Activated CD4-positive, alpha-beta memory T cell treated with anti-CD3 and anti-CD28 coated beads for 36 hours (primary cell): ENCODE measurements at regions not wholly inside any gene's neighbourhood (a gene's known extent, or its start where the extent isn't known, plus 50 kb on each side); places are given as distances from the start of the nearest gene placed in this dataset.

Experiments
- CTCF ChIA-PET: fragments of 350-600 bp; sonication (Branson Sonifier 250); formaldehyde crosslinking; loops from one replicate; lab custom pipeline; 2021; ENCODE audit warnings: antibody characterized with exemption, inconsistent platforms; lab: Charles Lee
- POLR2A ChIA-PET: fragments of 350-600 bp; sonication (Branson Sonifier 250); formaldehyde crosslinking; loops from one replicate; lab custom pipeline; 2021; ENCODE audit warnings: antibody characterized with exemption; lab: Charles Lee
- DNase-seq: peaks from one replicate; pipeline ENCODE4 v3.0.0-alpha.2; 2020
- H3K27ac Mint-ChIP-seq: one replicate; pipeline ENCODE4 v1.8.0; 2021; ENCODE audit warnings: mixed read lengths
- H3K27me3 Mint-ChIP-seq: one replicate; pipeline ENCODE4 v1.8.0; 2021; ENCODE audit warnings: mixed read lengths
- H3K36me3 Mint-ChIP-seq: one replicate; pipeline ENCODE4 v1.8.0; 2021; ENCODE audit warnings: mixed read lengths
- H3K4me1 Mint-ChIP-seq: one replicate; pipeline ENCODE4 v1.8.0; 2021; ENCODE audit warnings: low read depth, mixed read lengths
- H3K4me3 Mint-ChIP-seq: one replicate; pipeline ENCODE4 v1.8.0; 2021; ENCODE audit warnings: mild to moderate bottlenecking, mixed read lengths
- H3K9me3 Mint-ChIP-seq: one replicate; pipeline ENCODE4 v1.8.0; 2021; ENCODE audit warnings: mixed read lengths
- intact Hi-C: fragments of 100-400 bp; cut with micrococcal nuclease; formaldehyde crosslinking; loops from one replicate; pipeline ENCODE4 v1.15.1; 2023

DNA sequence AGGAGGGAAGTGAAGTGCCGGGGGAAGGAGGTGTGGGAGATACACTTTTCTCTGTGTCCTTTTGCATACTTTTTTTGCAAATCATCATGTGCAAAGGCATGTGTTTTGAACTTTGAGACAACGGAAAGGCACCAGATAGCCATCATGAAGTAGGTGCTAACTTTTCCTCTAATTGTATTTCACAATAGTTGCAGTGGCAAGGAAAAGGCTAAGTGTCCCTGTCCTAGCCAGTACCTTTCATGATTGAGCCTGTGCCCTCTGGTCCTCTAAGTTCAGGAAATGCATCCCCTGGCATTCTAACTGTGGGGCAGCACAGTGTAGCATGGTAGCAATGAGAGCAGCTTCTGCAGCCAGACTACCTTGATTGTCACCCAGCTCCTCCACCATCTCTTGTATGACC is 186.2 kb downstream of the ADSS2 start:
- CTCF ChIA-PET = no interaction called here
- Mint-ChIP-seq H3K27ac (no peak overlapping the region), H3K36me3 (no peaks in the 10 kb centered on the region), H3K27me3 (peaks cover 2% of the 10 kb centered on the region), H3K4me1 (no peaks in the 10 kb centered on the region), H3K9me3 (peaks cover 4% of the 10 kb centered on the region), H3K4me3 (no peak overlapping the region)
- POLR2A ChIA-PET = interaction anchor here (0.5 kb wide), 1 partner anchor 26 kb away, joined by 3 read pairs; no protein-coding TSS in a partner anchor
- intact Hi-C loops = no loop called here
- DNase-seq = no peak

GRCh38 chr1:244269169-244269568 is 182.5 kb downstream of the ADSS2 start:
- intact Hi-C loops = no loop called here
- Mint-ChIP-seq H3K4me3 (no peak overlapping the region), H3K27me3 (peaks cover 2% of the 10 kb centered on the region), H3K4me1 (peaks cover 5% of the 10 kb centered on the region), H3K27ac (no peak overlapping the region), H3K9me3 (peaks cover 7% of the 10 kb centered on the region), H3K36me3 (no peaks in the 10 kb centered on the region)
- ChIA-PET POLR2A (no interaction called here), CTCF (interaction anchor here (0.7 kb wide), 1 partner anchor 287 kb away, joined by 3 read pairs; no protein-coding TSS in a partner anchor)
- DNase-seq = no peak

DNA sequence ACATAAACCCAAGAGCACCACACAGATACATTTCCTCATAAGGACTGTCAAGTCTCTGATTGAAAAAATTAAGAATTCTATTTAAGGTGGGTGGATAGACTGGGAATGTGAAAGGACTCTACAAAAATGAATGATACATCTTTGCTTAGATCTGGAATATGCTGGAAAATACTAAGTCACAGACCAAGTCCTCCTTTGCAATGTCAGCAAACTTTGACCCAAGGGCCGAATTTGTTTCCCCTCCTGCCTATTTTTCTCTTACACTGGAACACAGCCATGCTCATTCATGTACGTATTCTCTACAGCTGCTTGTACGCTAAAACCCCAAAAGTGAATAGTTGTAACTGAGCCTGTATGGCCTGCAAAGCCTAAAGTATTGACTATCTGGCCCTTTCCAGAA is 180.7 kb downstream of the ADSS2 start:
- peaks cover 5% of the 10 kb centered on the region for H3K4me1 Mint-ChIP-seq
- no peaks in the 10 kb centered on the region for H3K27me3 Mint-ChIP-seq
- CTCF ChIA-PET = interaction anchor here (0.6 to 3.7 kb wide), 4 partner anchors 15 to 927 kb away, joined by 3 to 22 read pairs (median 6); no protein-coding TSS in a partner anchor
- no peak for DNase-seq
- POLR2A ChIA-PET = no interaction called here
- intact Hi-C loops = loop anchor here (5.0 to 10.0 kb wide), 3 partner anchors 224 to 419 kb away; partner anchors contain the start of gene AKT3
- no peaks in the 10 kb centered on the region for H3K36me3 Mint-ChIP-seq
- no peak overlapping the region for H3K27ac Mint-ChIP-seq
- H3K4me3 Mint-ChIP-seq = no peak overlapping the region
- H3K9me3 Mint-ChIP-seq = peaks cover 7% of the 10 kb centered on the region

- ChIA-PET CTCF (interaction anchor here (0.6 to 3.7 kb wide), 5 partner anchors 14 to 928 kb away, joined by 3 to 22 read pairs (median 3); no protein-coding TSS in a partner anchor), POLR2A (no interaction called here)
Measured at GRCh38 chr1:244271691-244272308, 179.9 kb downstream of the ADSS2 start.

DNA sequence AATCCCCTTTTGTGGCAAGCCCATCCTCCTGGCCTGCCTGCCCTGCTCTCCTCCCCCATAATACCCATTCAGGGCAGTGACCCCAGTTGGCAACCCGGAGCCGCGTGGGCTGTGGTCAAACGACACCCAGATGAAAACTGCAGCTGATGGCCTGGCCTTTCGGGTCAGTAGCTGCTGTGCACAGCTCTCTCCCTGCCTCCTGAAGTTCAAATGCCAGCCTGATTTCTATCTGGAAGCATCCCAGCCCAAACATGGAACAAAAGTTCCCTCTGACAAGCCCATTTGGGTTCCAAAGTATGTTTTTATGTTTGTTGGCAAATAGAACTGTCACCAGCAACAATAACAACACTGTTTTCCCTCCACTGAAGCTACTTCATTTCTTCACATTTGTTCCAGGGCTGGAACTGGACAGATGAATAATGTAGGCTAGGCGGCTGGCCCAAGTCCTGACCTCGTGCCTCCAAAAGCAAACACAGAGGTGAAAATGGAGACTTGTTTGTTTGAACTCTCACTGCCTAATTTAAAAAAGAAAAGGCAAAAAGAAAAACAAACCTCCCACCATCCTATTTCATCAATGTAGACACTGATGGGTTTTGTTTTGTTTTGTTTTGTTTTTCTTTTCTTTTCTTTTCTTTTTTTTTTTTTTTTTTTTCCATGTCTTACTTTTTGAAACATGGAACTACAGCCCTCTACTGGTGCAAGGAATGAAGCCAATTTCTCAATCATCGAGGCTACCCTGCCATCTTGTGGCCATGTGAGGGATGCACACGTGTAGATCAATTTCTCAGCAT is 179.0 kb downstream of the ADSS2 start:
- Mint-ChIP-seq H3K4me1 (peaks cover 5% of the 10 kb centered on the region), H3K27ac (no peak overlapping the region), H3K36me3 (no peaks in the 10 kb centered on the region), H3K4me3 (no peak overlapping the region), H3K27me3 (peaks cover 1% of the 10 kb centered on the region), H3K9me3 (peaks cover 7% of the 10 kb centered on the region)
- ChIA-PET POLR2A (no interaction called here), CTCF (interaction anchor here (0.6 to 3.7 kb wide), 10 partner anchors 10 to 929 kb away, joined by 3 to 22 read pairs (median 5); no protein-coding TSS in a partner anchor)
- DNase-seq = peak; percentile 80
- intact Hi-C loops = loop anchor here (1.0 to 10.0 kb wide), 7 partner anchors 27 to 928 kb away; partner anchors contain the start of gene AKT3

More at GRCh38 chr1:244271691-244272308, 179.9 kb downstream of the ADSS2 start:
- H3K27ac Mint-ChIP-seq = no peak overlapping the region
- H3K4me3 Mint-ChIP-seq = no peak overlapping the region
- peaks cover 7% of the 10 kb centered on the region for H3K9me3 Mint-ChIP-seq
- peaks cover 5% of the 10 kb centered on the region for H3K4me1 Mint-ChIP-seq
- intact Hi-C loops = loop anchor here (2.0 to 10.0 kb wide), 4 partner anchors 224 to 563 kb away; partner anchors contain the start of gene AKT3
- no peaks in the 10 kb centered on the region for H3K36me3 Mint-ChIP-seq
- no peak for DNase-seq
- H3K27me3 Mint-ChIP-seq = no peaks in the 10 kb centered on the region

GRCh38 chr1:244273262-244273844 is 178.4 kb downstream of the ADSS2 start:
- no peak overlapping the region for H3K4me3 Mint-ChIP-seq
- H3K27ac Mint-ChIP-seq = no peak overlapping the region
- ChIA-PET POLR2A (no interaction called here), CTCF (interaction anchor here (0.8 to 3.7 kb wide), 10 partner anchors 9 to 931 kb away, joined by 3 to 22 read pairs (median 4); no protein-coding TSS in a partner anchor)
- intact Hi-C loops = loop anchor here (1.0 to 10.0 kb wide), 7 partner anchors 26 to 929 kb away; partner anchors contain the start of gene AKT3
- no peaks in the 10 kb centered on the region for H3K36me3 Mint-ChIP-seq
- peaks cover 4% of the 10 kb centered on the region for H3K27me3 Mint-ChIP-seq
- no peak for DNase-seq
- peaks cover 7% of the 10 kb centered on the region for H3K9me3 Mint-ChIP-seq
- H3K4me1 Mint-ChIP-seq = peaks cover 5% of the 10 kb centered on the region

GRCh38 chr1:244273845-244274619 is 177.7 kb downstream of the ADSS2 start:
- H3K9me3 Mint-ChIP-seq = peaks cover 10% of the 10 kb centered on the region
- intact Hi-C loops = loop anchor here (1.0 to 10.0 kb wide), 7 partner anchors 25 to 930 kb away; partner anchors contain the start of gene AKT3
- no peak overlapping the region for H3K27ac Mint-ChIP-seq
- peaks cover 4% of the 10 kb centered on the region for H3K27me3 Mint-ChIP-seq
- ChIA-PET CTCF (interaction anchor here (0.8 to 3.7 kb wide), 8 partner anchors 13 to 932 kb away, joined by 3 to 22 read pairs (median 5); no protein-coding TSS in a partner anchor), POLR2A (no interaction called here)
- H3K36me3 Mint-ChIP-seq = no peaks in the 10 kb centered on the region
- H3K4me1 Mint-ChIP-seq = peaks cover 5% of the 10 kb centered on the region
- DNase-seq = peak; percentile 16
- H3K4me3 Mint-ChIP-seq = no peak overlapping the region

GRCh38 chr1:244276646-244277045 is 175.1 kb downstream of the ADSS2 start:
- peaks cover 3% of the 10 kb centered on the region for H3K9me3 Mint-ChIP-seq
- ChIA-PET POLR2A (no interaction called here), CTCF (no interaction called here)
- intact Hi-C loops = loop anchor here (10.0 kb wide), 1 partner anchor 332 kb away; no protein-coding TSS in a partner anchor
- H3K27ac Mint-ChIP-seq = no peak overlapping the region
- peaks cover 5% of the 10 kb centered on the region for H3K4me1 Mint-ChIP-seq
- no peak for DNase-seq
- H3K4me3 Mint-ChIP-seq = no peak overlapping the region
- H3K36me3 Mint-ChIP-seq = no peaks in the 10 kb centered on the region
- peaks cover 4% of the 10 kb centered on the region for H3K27me3 Mint-ChIP-seq

GRCh38 chr1:244280201-244280600 is 171.5 kb downstream of the ADSS2 start:
- no peak for DNase-seq
- no peaks in the 10 kb centered on the region for H3K4me1 Mint-ChIP-seq
- H3K9me3 Mint-ChIP-seq = peaks cover 3% of the 10 kb centered on the region
- ChIA-PET POLR2A (no interaction called here), CTCF (interaction anchor here (0.6 to 0.8 kb wide), 2 partner anchors 19 to 21 kb away, joined by 3 read pairs; no protein-coding TSS in a partner anchor)
- H3K36me3 Mint-ChIP-seq = no peaks in the 10 kb centered on the region
- H3K27ac Mint-ChIP-seq = no peak overlapping the region
- intact Hi-C loops = no loop called here
- H3K4me3 Mint-ChIP-seq = no peak overlapping the region
- H3K27me3 Mint-ChIP-seq = peaks cover 4% of the 10 kb centered on the region

- no peak overlapping the region for H3K27ac Mint-ChIP-seq
- peaks cover 4% of the 10 kb centered on the region for H3K27me3 Mint-ChIP-seq
- ChIA-PET CTCF (interaction anchor here (0.8 kb wide), 1 partner anchor 19 kb away, joined by 3 read pairs; no protein-coding TSS in a partner anchor), POLR2A (no interaction called here)
- peaks cover 3% of the 10 kb centered on the region for H3K9me3 Mint-ChIP-seq
- H3K4me1 Mint-ChIP-seq = no peaks in the 10 kb centered on the region
- no peak overlapping the region for H3K4me3 Mint-ChIP-seq
- intact Hi-C loops = no loop called here
- DNase-seq = no peak
- no peaks in the 10 kb centered on the region for H3K36me3 Mint-ChIP-seq
Measured at GRCh38 chr1:244280859-244281258, 170.8 kb downstream of the ADSS2 start.

GRCh38 chr1:244283772-244284171 is 167.9 kb downstream of the ADSS2 start:
- peaks cover 3% of the 10 kb centered on the region for H3K27me3 Mint-ChIP-seq

More at GRCh38 chr1:244283772-244284171, 167.9 kb downstream of the ADSS2 start:
- H3K9me3 Mint-ChIP-seq = peaks cover 5% of the 10 kb centered on the region
- H3K4me1 Mint-ChIP-seq = no peaks in the 10 kb centered on the region
- intact Hi-C loops = no loop called here
- no peak overlapping the region for H3K4me3 Mint-ChIP-seq
- DNase-seq = no peak
- ChIA-PET CTCF (no interaction called here), POLR2A (no interaction called here)
- no peaks in the 10 kb centered on the region for H3K36me3 Mint-ChIP-seq
- H3K27ac Mint-ChIP-seq = no peak overlapping the region
